ENCODE measurements at regions not wholly inside any gene's neighbourhood (a gene's known extent, or its start where the extent isn't known, plus 50 kb on each side); places are given as distances from the start of the nearest gene placed in this dataset.
"Not testable (repeated sequence)": the region's sequence is repeated elsewhere in the genome, so short reads cannot be mapped to it uniquely, and the experiment has no call there.

- DNase-seq = no peak
Observed at GRCh38 chr5:88092358-88092757, 176.3 kb downstream of the TMEM161B start.

- no peak for DNase-seq
Observed at GRCh38 chr5:88090506-88090905, 178.1 kb downstream of the TMEM161B start.

DNA sequence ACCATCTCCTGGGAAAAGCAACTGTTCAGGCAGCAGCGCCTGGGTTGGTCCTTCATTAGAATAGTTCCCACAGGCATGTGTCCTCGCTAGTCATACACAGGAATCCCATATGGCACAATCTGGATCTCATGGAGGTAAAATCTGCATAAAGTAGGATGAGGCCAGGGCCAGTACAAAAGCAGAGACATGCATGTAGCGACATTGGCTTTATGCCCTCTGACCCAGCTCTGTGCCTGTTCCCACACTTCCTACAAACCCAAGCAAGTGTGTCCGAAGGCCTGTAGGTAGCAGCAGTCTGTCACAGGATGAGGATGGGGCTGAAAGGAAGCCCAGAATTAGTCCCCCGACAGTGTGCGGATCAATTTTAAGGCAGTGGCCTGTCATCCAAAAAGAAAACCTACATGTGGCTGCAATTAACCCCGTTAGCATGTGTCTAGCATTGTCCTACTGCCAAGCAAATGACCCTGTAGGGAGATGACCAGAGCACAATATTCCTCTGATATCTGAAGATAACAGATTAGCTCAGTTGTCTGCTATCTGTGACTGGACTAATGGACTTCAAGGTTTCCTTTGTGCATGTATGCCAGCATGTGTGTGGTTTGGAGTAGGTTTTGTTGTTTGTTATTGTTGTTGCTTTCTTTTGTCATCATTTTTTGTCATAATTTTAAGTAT is 178.8 kb downstream of the TMEM161B start:
- DNase-seq = no peak

GRCh38 chr5:88085462-88085861 is 183.2 kb downstream of the TMEM161B start:
- no peak for DNase-seq

DNA sequence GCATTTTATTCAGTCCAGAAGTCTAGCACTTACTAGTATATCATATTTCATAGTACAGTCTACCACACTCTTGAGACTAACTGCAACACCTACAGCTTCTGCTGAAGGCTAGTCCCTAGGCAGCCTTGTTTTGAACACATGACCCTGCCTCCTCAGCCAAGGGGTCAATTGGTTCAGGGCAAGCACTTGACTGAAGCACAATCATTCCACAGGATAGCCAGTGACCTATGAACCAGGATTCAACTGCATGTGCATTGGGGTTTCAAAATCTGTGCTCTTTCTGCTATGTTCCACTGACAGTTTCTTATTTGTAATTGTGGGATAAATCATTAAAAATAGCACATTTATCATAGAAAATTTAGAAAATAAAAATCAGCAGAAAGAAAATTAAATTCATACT is 186.8 kb downstream of the TMEM161B start:
- DNase-seq = no peak

DNA sequence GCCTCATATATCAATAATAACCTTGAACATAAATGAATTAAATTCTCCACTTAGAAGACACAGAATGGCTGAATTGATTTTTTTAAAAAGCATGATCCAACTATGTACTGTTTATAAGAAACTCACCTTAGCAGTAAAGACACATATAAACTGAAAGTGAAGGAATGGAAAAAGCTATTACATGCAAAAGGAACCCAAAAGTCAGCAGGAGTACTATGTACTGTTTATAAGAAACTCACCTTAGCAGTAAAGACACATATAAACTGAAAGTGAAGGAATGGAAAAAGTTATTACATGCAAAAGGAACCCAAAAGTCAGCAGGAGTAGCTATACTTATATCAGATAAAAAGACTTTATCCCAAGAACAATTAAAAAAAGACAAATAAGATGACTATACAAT is 204.8 kb downstream of the TMEM161B start:
- no peak for DNase-seq

DNA sequence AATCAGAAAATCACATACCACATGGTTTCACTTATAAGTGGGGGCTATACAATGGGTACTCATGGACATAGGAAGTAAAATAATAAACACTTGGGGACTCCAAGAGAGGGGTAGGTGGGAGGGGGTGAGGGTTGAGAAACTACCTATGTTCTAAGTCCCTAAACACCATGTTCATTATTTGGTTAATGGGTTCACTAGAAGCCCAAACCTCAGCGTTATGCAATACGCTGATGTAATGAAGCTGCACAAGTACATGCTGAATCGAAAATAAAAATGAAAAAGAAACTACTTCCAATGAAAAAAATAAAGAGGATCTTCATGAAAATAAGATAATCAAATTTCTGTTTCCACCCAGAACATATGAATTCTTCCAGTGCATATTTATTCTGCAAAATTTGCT is 208.5 kb downstream of the TMEM161B start:
- DNase-seq = no peak

DNA sequence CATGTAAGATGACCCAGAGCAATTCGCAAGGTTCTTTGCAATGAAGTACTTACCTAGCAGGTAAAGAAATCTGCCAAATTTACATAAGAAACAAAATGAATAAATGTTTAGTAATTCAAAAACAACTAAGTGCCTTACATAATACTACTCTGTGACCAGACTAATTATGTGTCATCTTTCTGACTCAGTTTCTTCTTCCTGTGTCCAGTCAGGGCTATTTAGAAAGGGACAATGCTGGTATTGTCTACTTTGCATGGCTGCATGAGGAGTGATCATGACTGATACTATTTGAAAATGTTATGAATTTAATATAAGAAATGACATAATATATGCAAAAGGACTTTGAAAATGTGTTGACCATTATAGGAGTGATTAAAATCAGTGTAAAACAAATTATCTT is 210.0 kb downstream of the TMEM161B start:
- DNase-seq = no peak

- not testable (repeated sequence) for DNase-seq
Observed at GRCh38 chr5:88052468-88052867, 216.2 kb downstream of the TMEM161B start.

DNA sequence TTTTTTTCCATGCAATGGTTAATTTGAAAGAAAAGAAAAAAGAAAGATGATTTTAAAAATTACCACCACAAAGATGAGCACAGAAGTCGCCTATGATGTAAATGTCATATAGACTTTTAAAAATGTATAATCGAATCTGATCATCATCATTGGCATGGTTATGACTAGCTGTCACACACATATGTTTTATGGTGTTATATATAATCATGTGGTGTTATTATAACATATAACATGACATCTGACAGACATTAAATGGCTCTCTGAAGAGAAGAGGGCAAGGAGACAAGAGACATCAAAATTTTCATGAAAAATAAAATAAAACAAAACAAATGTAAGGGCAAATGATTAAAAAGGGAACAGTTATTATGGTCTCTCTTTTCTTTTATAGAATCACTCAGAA is 217.5 kb downstream of the TMEM161B start:
- no peak for DNase-seq

GRCh38 chr5:88049737-88050136 is 218.9 kb downstream of the TMEM161B start:
- DNase-seq = no peak

DNA sequence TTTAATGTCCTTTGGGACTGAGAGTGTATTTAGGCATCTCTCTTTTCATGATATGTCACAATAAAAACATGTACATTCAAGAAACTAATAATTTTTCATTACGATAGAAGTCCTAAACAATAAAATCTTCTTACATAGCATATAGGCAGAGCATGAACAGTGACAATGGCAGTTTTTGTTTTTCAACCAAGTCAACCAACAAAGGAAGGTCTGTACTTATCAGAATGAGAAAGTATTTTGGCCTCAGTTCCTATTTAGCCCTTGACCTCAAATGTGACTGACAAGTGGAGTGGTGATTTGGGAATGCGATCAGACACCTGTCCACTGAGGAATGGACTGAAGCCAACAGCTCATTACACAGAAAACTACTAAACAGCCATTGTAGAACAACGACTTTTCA is 219.5 kb downstream of the TMEM161B start:
- DNase-seq = no peak

GRCh38 chr5:88045931-88046461 is 222.6 kb downstream of the TMEM161B start:
- DNase-seq = no peak

DNA sequence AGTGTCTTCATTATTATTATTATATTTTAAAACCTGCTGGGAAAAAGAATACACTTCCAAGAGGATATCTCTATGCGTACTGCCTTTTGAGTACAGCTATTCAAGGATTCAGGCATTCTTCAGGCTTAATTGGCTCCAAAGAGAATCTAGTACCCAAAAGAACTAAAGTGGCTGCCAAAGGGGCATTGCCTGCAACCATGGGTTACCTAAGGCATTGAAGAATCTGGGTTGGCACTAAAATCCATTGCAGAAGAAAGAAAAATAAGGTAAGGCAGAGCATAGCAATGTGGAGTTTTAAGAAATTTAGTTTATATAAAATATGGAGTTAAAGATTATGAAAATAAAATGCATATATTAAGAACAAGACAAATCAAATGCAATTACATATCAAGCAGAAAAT is 223.5 kb downstream of the TMEM161B start:
- DNase-seq = no peak

GRCh38 chr5:88034520-88034919 is 234.1 kb downstream of the TMEM161B start:
- DNase-seq = no peak

DNA sequence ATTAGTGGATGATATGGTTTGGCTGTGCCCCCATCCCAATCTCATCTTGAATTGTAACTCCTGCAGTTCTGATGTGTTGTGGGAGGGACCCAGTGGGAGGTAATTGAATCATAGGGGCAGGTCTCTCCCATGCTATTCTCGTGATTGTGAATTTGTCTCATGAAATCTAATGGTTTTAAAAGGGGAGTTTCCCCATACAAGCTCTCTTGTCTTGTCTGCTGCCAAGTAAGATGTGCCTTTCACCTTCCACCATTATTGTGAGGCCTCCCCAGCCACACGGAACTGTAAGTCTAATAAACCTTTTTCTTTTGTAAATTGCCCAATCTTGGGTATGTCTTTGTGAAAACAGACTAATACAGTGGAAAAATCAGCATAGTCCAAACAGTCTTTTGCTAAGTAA is 235.5 kb downstream of the TMEM161B start:
- no peak for DNase-seq

DNA sequence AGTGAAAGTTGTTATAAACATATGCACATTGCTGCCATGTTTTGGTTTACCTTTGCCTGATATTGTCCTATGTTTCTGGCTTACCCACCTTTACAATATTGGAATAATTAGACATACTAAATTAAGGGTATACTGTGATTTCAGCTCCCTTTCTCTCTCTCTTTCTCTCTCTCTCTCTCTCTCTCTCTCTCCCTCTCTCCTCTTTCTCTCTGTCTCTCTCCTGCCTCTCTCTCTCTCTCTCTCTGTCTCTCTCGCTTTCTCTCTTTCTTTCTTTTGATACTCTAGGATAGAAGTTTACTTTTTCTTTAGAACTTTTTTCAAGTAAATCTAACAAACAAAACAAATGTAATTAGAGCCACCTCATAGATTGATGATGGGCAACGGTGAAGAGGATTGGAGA is 239.6 kb downstream of the TMEM161B start:
- no peak for DNase-seq

DNA sequence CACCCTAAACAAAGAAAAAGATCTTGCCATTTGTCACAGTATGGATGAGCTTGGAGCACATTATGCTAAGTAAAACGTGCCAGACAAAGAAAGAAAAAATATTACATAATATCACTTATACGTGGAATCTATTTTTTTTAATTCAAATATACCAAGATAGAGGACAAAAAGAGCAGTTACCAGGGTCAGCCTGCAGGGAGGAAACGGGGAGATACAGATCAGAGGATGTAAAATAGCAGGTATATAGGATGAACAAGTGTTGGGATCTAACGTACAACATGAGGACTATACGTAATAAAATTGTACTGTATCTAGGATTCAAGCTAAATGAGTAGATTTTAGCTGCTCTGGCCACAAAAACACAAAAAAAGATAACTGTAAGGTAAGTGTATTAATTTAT is 247.5 kb downstream of the TMEM161B start:
- no peak for DNase-seq

- not testable (repeated sequence) for DNase-seq
Observed at GRCh38 chr5:88014984-88015383, 253.7 kb downstream of the TMEM161B start.

DNA sequence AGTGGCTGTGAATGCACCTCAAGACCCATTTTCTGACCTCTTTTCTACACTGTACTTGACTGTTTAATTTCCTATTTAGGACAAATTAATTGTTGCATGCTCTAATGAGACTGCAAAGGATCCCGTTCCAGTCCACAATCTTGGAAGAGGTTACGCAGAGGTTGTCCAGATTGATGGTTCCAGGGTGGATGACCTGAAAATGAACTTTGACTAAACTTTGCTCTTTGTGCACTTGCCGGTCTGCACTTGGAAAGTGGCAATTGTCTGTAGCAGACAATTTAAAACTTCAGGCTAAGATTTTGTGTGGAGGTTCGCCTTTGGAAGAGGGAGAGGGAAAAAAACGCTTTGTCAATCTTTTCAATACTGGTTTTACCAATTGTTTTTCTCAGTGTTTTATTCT is 267.8 kb downstream of the TMEM161B start:
- no peak for DNase-seq

- DNase-seq = no peak
Observed at GRCh38 chr5:87997662-87998061, 271.0 kb downstream of the TMEM161B start.

- DNase-seq = no peak
Observed at GRCh38 chr5:87966213-87966612, 302.4 kb downstream of the TMEM161B start.

DNA sequence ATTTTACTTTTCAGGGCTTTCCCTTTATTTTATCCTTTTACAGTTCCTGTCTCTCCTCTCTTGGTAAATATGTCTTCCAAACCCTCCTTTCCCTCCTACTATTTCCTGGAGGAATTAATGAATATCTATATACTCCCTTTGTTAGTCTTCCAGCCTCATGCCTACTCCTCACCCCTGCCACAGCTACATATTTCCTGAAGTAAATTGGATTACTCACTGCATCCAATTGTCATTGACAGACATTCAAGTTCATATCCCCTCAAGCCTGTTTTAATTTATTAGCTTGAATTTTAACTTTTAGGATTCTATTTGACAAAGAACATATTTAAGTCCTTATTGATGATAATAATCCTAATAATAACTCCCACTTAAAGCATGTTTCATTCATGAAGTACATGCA is 314.5 kb downstream of the TMEM161B start:
- no peak for DNase-seq

- no peak for DNase-seq
Observed at GRCh38 chr5:87951661-87952060, 317.0 kb downstream of the TMEM161B start.

Data from DMS 273 treated with DMSO at 0.1 percent for 48 hours (cell line).